ENCODE measurements at regions not wholly inside any gene's neighbourhood (a gene's known extent, or its start where the extent isn't known, plus 50 kb on each side); places are given as distances from the start of the nearest gene placed in this dataset.

- intact Hi-C loops (cut with DNase I) = loop anchor here in 9 of 10 donors (2.0 to 10.0 kb wide), 15 partner anchors 330 to 1870 kb away; no protein-coding TSS in a partner anchor
- Histone ChIP-seq H3K27me3 (peaks cover 0 to under 1% (median 0%) of the 10 kb centered on the region in 7 donors), H3K9me3 (no peaks in the 10 kb centered on the region), H3K27ac (no peak overlapping the region), H3K36me3 (no peaks in the 10 kb centered on the region), H3K4me1 (peaks cover 0 to 8% (median 4%) of the 10 kb centered on the region in 9 donors), H3K4me3 (no peak overlapping the region)
- DNase-seq (no peak), ATAC-seq (no peak)
- 90 to 92% methylated on average over 2 of the region's 2 CpGs for WGBS, 2 donors
- no peak for TF ChIP-seq CTCF (IDR thresholded peaks at IDR 0.05)
These were observed 135.9 kb upstream of the THUMPD2 start for GRCh38 chr2:39914949-39915348.

DNA sequence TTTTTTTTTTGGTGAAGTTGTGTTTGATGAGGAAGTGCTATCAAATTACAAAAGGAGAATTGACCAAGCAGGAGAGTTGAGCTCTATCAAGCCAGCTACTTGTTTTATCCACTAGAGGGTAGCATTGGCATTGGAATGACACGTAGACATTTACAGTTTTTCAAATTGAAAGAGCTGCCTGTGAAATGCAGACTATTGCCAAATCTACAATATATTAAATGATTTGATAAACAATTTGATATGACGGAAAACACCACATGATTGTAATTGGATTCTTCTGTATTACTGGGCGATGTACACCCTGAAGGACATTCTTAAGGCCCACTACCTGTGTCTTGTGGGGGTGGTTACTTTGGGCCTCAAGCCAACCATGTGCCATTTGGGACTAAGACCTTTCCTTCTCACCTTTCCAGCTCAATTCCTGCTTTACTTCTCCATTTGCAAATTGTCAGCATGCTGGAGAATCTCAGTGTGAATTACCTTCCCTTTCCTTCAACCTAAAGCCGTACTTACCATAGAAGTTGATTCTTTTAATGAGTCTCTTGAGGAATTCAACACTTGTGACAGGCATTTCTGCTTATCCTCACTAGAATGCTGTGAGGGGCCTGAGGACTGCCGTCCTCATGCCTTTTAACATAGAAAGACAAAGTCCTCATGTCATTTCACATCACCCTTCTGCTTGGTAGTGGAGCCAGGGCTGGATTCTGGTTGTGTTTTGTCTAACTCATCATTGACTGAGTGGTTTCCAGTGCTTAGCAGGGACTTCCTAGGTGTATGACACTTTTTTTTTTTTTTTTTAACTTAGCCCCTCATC is 134.8 kb upstream of the THUMPD2 start:
- peaks cover 0 to 4% (median 0%) of the 10 kb centered on the region in 7 donors for H3K27me3 ChIP-seq
- WGBS, 2 donors = 25 to 27% methylated on average over 5 of the region's 5 CpGs
- no peaks in the 10 kb centered on the region for H3K36me3 ChIP-seq
- ATAC-seq (peak in 7 of 8 donors; percentile 63 to 82 (median 73)), DNase-seq (peak in 1 of 2 donors; percentile 26)
- no peaks in the 10 kb centered on the region for H3K9me3 ChIP-seq
- intact Hi-C loops (cut with DNase I) = loop anchor here in 9 of 10 donors (1.0 to 10.0 kb wide), 14 partner anchors 331 to 1871 kb away; no protein-coding TSS in a partner anchor
- peaks cover 0 to 8% (median 4%) of the 10 kb centered on the region in 9 donors for H3K4me1 ChIP-seq
- TF ChIP-seq CTCF (IDR thresholded peaks at IDR 0.05) = peak; percentile 53 to 91 (median 81)
- no peak overlapping the region for H3K27ac ChIP-seq
- no peak overlapping the region for H3K4me3 ChIP-seq

GRCh38 chr2:39902103-39902502 is 123.0 kb upstream of the THUMPD2 start:
- intact Hi-C loops (cut with DNase I) = loop anchor here in 1 of 10 donors (10.0 kb wide), 1 partner anchor 1883 kb away; no protein-coding TSS in a partner anchor
- ATAC-seq (no peak), DNase-seq (no peak)
- Histone ChIP-seq H3K9me3 (no peaks in the 10 kb centered on the region), H3K27ac (no peak overlapping the region), H3K36me3 (no peaks in the 10 kb centered on the region), H3K4me3 (no peak overlapping the region), H3K27me3 (no peaks in the 10 kb centered on the region), H3K4me1 (no peaks in the 10 kb centered on the region)
- TF ChIP-seq CTCF (IDR thresholded peaks at IDR 0.05) = no peak

- no peaks in the 10 kb centered on the region for H3K27me3 ChIP-seq
- no peak for ATAC-seq
- no peak overlapping the region for H3K27ac ChIP-seq
- no peak overlapping the region for H3K4me3 ChIP-seq
- no peaks in the 10 kb centered on the region for H3K9me3 ChIP-seq
- intact Hi-C loops (cut with DNase I) = no loop called here
- H3K36me3 ChIP-seq = no peaks in the 10 kb centered on the region
- no peaks in the 10 kb centered on the region for H3K4me1 ChIP-seq
- WGBS, 2 donors = 73 to 84% methylated on average over 3 of the region's 3 CpGs
- no peak for DNase-seq
- no peak for TF ChIP-seq CTCF (IDR thresholded peaks at IDR 0.05)
These were observed 119.9 kb upstream of the THUMPD2 start for GRCh38 chr2:39898934-39899333.
